CD14-positive monocyte (primary cell): ENCODE measurements at regions not wholly inside any gene's neighbourhood (a gene's known extent, or its start where the extent isn't known, plus 50 kb on each side); places are given as distances from the start of the nearest gene placed in this dataset.

Experiments used
- DNase-seq, 3 donors: peaks; one replicate each; pipeline ENCODE4 v3.0.0-alpha.2; 2011 to 2022
- H2AFZ ChIP-seq: 2 replicates; pipeline ENCODE4 v1.6.0; 2012; ENCODE audit warnings: mild to moderate bottlenecking, low read depth, low read length, inconsistent platforms; ENCODE audit not compliant: insufficient read depth, poor library complexity, severe bottlenecking
- H3K27ac ChIP-seq, 2 donors: 1 replicate in 1 of 2; 2 replicates in 1 of 2; pipeline ENCODE4 v1.5.1; 2012 to 2013; ENCODE audit warnings: low read length in 2 of 2, control low read depth in 1 of 2, inconsistent platforms in 1 of 2, low read depth in 1 of 2, mild to moderate bottlenecking in 1 of 2
- H3K27me3 ChIP-seq, 2 donors: one replicate each; pipeline versions ENCODE4 v1.6.0 to v1.6.1; 2011 to 2013; ENCODE audit warnings: low read length in 2 of 2; ENCODE audit not compliant: control insufficient read depth in 2 of 2, insufficient read depth in 2 of 2
- H3K36me3 ChIP-seq, 2 donors: replicated peaks in 1 of 2; 1 replicate in 1 of 2; 2 replicates in 1 of 2; pipeline versions ENCODE4 v1.5.1 to v1.6.1; 2012 to 2013; ENCODE audit warnings: low read length in 2 of 2, control low read depth in 1 of 2, inconsistent platforms in 1 of 2, mild to moderate bottlenecking in 1 of 2; ENCODE audit not compliant: insufficient read depth in 2 of 2, control insufficient read depth in 1 of 2
- H3K4me1 ChIP-seq, 2 donors: 1 replicate in 1 of 2; 2 replicates in 1 of 2; pipeline versions ENCODE4 v1.5.1 to v1.6.1; 2012 to 2013; ENCODE audit warnings: low read length in 2 of 2, control low read depth in 1 of 2, inconsistent platforms in 1 of 2, mild to moderate bottlenecking in 1 of 2, moderate library complexity in 1 of 2; ENCODE audit not compliant: insufficient read depth in 2 of 2, control insufficient read depth in 1 of 2
- H3K4me2 ChIP-seq: replicated peaks from 2 replicates; pipeline ENCODE3; 2012; ENCODE audit warnings: low read length, moderate library complexity, mild to moderate bottlenecking; ENCODE audit not compliant: poor library complexity, severe bottlenecking; ENCODE audit errors: extremely low read depth
- H3K4me3 ChIP-seq, 3 experiments: fragments of 200-600 bp in 1 of 3; sonication (generic) in 1 of 3; replicated peaks in 1 of 3; 1 replicate in 2 of 3; 2 replicates in 1 of 3; pipeline ENCODE4 v1.5.1; 2011 to 2013; ENCODE audit warnings: low read length in 3 of 3, mild to moderate bottlenecking in 3 of 3, control low read depth in 2 of 3, low read depth in 2 of 3, inconsistent platforms in 1 of 3, moderate library complexity in 1 of 3
- H3K79me2 ChIP-seq: 2 replicates; pipeline ENCODE4 v1.6.0; 2012; ENCODE audit warnings: mild to moderate bottlenecking, control low read depth, inconsistent platforms, low read length, moderate library complexity; ENCODE audit not compliant: insufficient read depth
- H3K9ac ChIP-seq: 2 replicates; pipeline ENCODE4 v1.6.0; 2017; ENCODE audit warnings: low read length, mild to moderate bottlenecking; ENCODE audit not compliant: insufficient read depth, poor library complexity, severe bottlenecking
- H3K9me3 ChIP-seq, 2 donors: replicated peaks in 1 of 2; 1 replicate in 1 of 2; 2 replicates in 1 of 2; pipeline versions ENCODE4 v1.5.1 to v1.6.1; 2012 to 2013; ENCODE audit warnings: low read length in 2 of 2, control low read depth in 1 of 2; ENCODE audit not compliant: control insufficient read depth in 1 of 2, insufficient read depth in 1 of 2
- H4K20me1 ChIP-seq: 2 replicates; pipeline ENCODE4 v1.6.0; 2012; ENCODE audit warnings: mild to moderate bottlenecking, low read length, control low read depth, moderate library complexity; ENCODE audit not compliant: insufficient read depth
- H3K27ac Mint-ChIP-seq, 7 donors: one replicate each; pipeline ENCODE4 v1.8.0; 2020; ENCODE audit warnings: mild to moderate bottlenecking in 7 of 7, mixed read lengths in 7 of 7, moderate library complexity in 6 of 7, inconsistent platforms in 2 of 7
- H3K27me3 Mint-ChIP-seq, 3 donors: one replicate each; pipeline ENCODE4 v1.8.0; 2021 to 2022; ENCODE audit warnings: low read depth in 3 of 3, mild to moderate bottlenecking in 3 of 3, mixed read lengths in 3 of 3, moderate library complexity in 3 of 3, inconsistent platforms in 1 of 3
- H3K36me3 Mint-ChIP-seq, 2 donors: one replicate each; pipeline ENCODE4 v1.8.0; 2020; ENCODE audit warnings: mixed read lengths in 2 of 2, inconsistent platforms in 1 of 2, mild to moderate bottlenecking in 1 of 2
- H3K4me1 Mint-ChIP-seq: one replicate; pipeline ENCODE4 v1.8.0; 2020; ENCODE audit warnings: mild to moderate bottlenecking, mixed read lengths
- H3K4me3 Mint-ChIP-seq, 2 donors: one replicate each; pipeline ENCODE4 v1.8.0; 2020; ENCODE audit warnings: mild to moderate bottlenecking in 2 of 2, mixed read lengths in 2 of 2, moderate library complexity in 1 of 2
- H3K9me3 Mint-ChIP-seq, 7 donors: one replicate each; pipeline ENCODE4 v1.8.0; 2020 to 2022; ENCODE audit warnings: mixed read lengths in 7 of 7, mild to moderate bottlenecking in 6 of 7, moderate library complexity in 6 of 7, inconsistent platforms in 2 of 7
- CTCF ChIP-seq: fragments of 200-600 bp; IDR thresholded peaks from one replicate; pipeline ENCODE4 v1.8.0; 2022; ENCODE audit warnings: antibody characterized with exemption, mild to moderate bottlenecking
- WGBS: methylation state at CpG from one replicate; pipeline ENCODE4 v1.1.5; 2013; ENCODE audit warnings: missing lambda C conversion rate; ENCODE audit not compliant: insufficient coverage; 5-methylcytosine and 5-hydroxymethylcytosine counted together
- intact Hi-C, 2 donors: fragments of 100-400 bp; cut with micrococcal nuclease; formaldehyde crosslinking; loops; one replicate each; pipeline versions ENCODE4 v1.15.0 to v1.15.1; 2023

GRCh38 chr4:185920691-185921260 is 108.8 kb upstream of the SORBS2 start:
- Histone ChIP-seq H3K4me1 (no peaks in the 10 kb centered on the region), H3K4me3 (no peak overlapping the region), H3K27ac (no peak overlapping the region), H3K79me2 (no peaks in the 10 kb centered on the region), H3K4me2 (no peak overlapping the region), H3K9ac (no peak overlapping the region), H3K36me3 (no peaks in the 10 kb centered on the region), H3K27me3 (no peaks in the 10 kb centered on the region), H2AFZ (no peak overlapping the region), H3K9me3 (no peaks in the 10 kb centered on the region), H4K20me1 (no peaks in the 10 kb centered on the region)
- Mint-ChIP-seq H3K4me3 (no peak overlapping the region), H3K27me3 (peaks cover 0 to 5% (median 4%) of the 10 kb centered on the region in 3 donors), H3K4me1 (no peaks in the 10 kb centered on the region), H3K9me3 (peaks cover 0 to 15% (median 3%) of the 10 kb centered on the region in 7 donors), H3K36me3 (no peaks in the 10 kb centered on the region), H3K27ac (no peak overlapping the region)
- intact Hi-C loops: no loop called here
- WGBS: 85% methylated on average over 7 of the region's 10 CpGs
- TF ChIP-seq CTCF: no peak
- DNase-seq: no peak

GRCh38 chr4:185921583-185922555 is 109.9 kb upstream of the SORBS2 start:
- Histone ChIP-seq H3K27me3 (no peaks in the 10 kb centered on the region), H3K4me2 (no peak overlapping the region), H3K36me3 (no peaks in the 10 kb centered on the region), H3K27ac (no peak overlapping the region), H2AFZ (no peak overlapping the region), H3K9me3 (no peaks in the 10 kb centered on the region), H4K20me1 (no peaks in the 10 kb centered on the region), H3K79me2 (no peaks in the 10 kb centered on the region), H3K9ac (no peak overlapping the region), H3K4me3 (no peak overlapping the region), H3K4me1 (no peaks in the 10 kb centered on the region)
- no peaks in the 10 kb centered on the region for H3K36me3 Mint-ChIP-seq
- H3K9me3 Mint-ChIP-seq: peaks cover 0 to 15% (median 0%) of the 10 kb centered on the region in 7 donors
- H3K27ac Mint-ChIP-seq: no peak overlapping the region
- intact Hi-C loops: no loop called here
- DNase-seq: no peak
- peaks cover 2 to 5% (median 4%) of the 10 kb centered on the region in 3 donors for H3K27me3 Mint-ChIP-seq
- H3K4me1 Mint-ChIP-seq: no peaks in the 10 kb centered on the region
- no peak for TF ChIP-seq CTCF
- WGBS: 12% methylated on average over 5 of the region's 9 CpGs
- H3K4me3 Mint-ChIP-seq: no peak overlapping the region
